OCI-LY1 (cell line): ENCODE measurements at regions not wholly inside any gene's neighbourhood (a gene's known extent, or its start where the extent isn't known, plus 50 kb on each side); places are given as distances from the start of the nearest gene placed in this dataset.

ENCODE experiments used
- EZH2 ChIP-seq: fragments of 200-600 bp; sonication (generic), shearing (Covaris generic); IDR thresholded peaks from 2 replicates; pipeline ENCODE4 v1.8.0; 2017; ENCODE audit warnings: borderline replicate concordance, mixed run types, mild to moderate bottlenecking, antibody characterized with exemption, low read length, moderate library complexity, mixed read lengths
- TF ChIP-seq, protein P1 (sequence below): fragments of 200-600 bp; sonication (generic), shearing (Covaris generic); IDR thresholded peaks from 2 replicates; pipeline ENCODE4 v1.5.1; 2017; ENCODE audit warnings: mild to moderate bottlenecking, antibody characterized with exemption, low read length, moderate library complexity, mixed read lengths

DNA sequence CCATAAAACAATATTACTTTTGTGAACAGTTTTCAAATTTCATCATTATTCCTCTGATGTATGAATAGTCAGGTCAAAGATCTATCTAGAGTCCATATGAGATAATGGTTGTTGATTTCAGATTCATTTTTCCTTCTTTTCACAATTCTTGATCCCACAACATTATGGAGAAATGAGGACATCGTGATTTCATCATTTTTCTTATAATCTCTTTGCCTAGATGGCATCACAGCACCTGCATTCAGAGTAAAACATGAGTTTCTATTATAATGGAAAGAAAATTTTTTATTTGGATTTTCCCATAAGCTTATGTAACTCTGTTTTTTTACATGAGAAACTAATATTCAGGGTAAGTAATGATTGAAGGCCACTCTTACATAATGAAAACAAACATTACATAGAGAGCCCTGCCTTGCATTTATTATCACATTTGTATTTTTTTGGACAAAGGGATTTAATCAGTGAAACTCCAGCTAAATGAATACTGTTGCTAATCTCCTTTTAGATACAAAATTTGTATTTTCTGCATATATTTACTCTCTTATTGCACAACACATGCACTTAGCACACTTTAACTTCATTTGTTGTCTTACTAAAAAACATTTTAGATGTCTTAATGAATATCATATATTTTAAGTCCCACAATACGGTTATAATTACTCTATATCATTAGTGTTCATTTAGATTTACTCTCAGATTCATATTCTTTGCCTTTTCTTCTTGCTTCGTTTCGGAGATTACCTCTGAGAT, 188.4 kb upstream of the KYNU start:
- TF ChIP-seq, protein P1, sequence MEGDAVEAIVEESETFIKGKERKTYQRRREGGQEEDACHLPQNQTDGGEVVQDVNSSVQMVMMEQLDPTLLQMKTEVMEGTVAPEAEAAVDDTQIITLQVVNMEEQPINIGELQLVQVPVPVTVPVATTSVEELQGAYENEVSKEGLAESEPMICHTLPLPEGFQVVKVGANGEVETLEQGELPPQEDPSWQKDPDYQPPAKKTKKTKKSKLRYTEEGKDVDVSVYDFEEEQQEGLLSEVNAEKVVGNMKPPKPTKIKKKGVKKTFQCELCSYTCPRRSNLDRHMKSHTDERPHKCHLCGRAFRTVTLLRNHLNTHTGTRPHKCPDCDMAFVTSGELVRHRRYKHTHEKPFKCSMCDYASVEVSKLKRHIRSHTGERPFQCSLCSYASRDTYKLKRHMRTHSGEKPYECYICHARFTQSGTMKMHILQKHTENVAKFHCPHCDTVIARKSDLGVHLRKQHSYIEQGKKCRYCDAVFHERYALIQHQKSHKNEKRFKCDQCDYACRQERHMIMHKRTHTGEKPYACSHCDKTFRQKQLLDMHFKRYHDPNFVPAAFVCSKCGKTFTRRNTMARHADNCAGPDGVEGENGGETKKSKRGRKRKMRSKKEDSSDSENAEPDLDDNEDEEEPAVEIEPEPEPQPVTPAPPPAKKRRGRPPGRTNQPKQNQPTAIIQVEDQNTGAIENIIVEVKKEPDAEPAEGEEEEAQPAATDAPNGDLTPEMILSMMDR, result no peak
- no peak for TF ChIP-seq EZH2
